Left lung (tissue), 4 donors: ENCODE measurements at regions not wholly inside any gene's neighbourhood (a gene's known extent, or its start where the extent isn't known, plus 50 kb on each side); places are given as distances from the start of the nearest gene placed in this dataset.
"Not testable (repeated sequence)": the region's sequence is repeated elsewhere in the genome, so short reads cannot be mapped to it uniquely, and the experiment has no call there.

Experiments used
- ATAC-seq: fragments of 200-7000 bp; cut with Tn5 transposase; one replicate; pipeline ENCODE4 v1.9.1; 2020; ENCODE audit warnings: moderate library complexity
- DNase-seq, 4 donors: peaks; one replicate each; pipeline ENCODE4 v3.0.0-alpha.2; 2013 to 2020
- H3K27ac ChIP-seq, 2 donors: fragments of 200-600 bp; sonication (generic) in 1 of 2; one replicate each; pipeline versions ENCODE4 v1.5.0 to v1.8.0; 2020 to 2021
- H3K27me3 ChIP-seq, 2 donors: fragments of 200-600 bp; sonication (generic) in 1 of 2; one replicate each; pipeline versions ENCODE4 v1.5.0 to v1.8.0; 2020 to 2021
- H3K36me3 ChIP-seq, 2 donors: fragments of 200-600 bp; sonication (generic) in 1 of 2; one replicate each; pipeline versions ENCODE4 v1.5.0 to v1.8.0; 2020 to 2021
- H3K4me1 ChIP-seq, 2 donors: fragments of 200-600 bp; one replicate each; pipeline ENCODE4 v1.8.0; 2021
- H3K4me3 ChIP-seq, 2 donors: fragments of 200-600 bp; sonication (generic) in 1 of 2; one replicate each; pipeline versions ENCODE4 v1.5.0 to v1.8.0; 2020 to 2021; ENCODE audit warnings: mild to moderate bottlenecking in 1 of 2
- H3K9me3 ChIP-seq, 2 donors: fragments of 200-600 bp; sonication (generic) in 1 of 2; one replicate each; pipeline versions ENCODE4 v1.5.0 to v1.8.0; 2020 to 2021
- intact Hi-C, 2 donors: fragments of 100-400 bp; cut with DNase I; formaldehyde crosslinking; loops; one replicate each; pipeline versions ENCODE4 v1.11.2 to v1.14.2; 2022
- TF ChIP-seq, protein P1 (sequence below), 2 donors: fragments of 200-600 bp; sonication (generic) in 1 of 2; IDR thresholded peaks; one replicate each; pipeline versions ENCODE4 v1.5.0 to v1.8.0; 2021; ENCODE audit warnings: antibody characterized with exemption in 2 of 2
- donor health status: DM: no; HTN: yes; CAD: no.
- donor health status: DM: no; HTN: no; CAD: no.

GRCh38 chr16:21487956-21488355 is 111.4 kb upstream of the METTL9 start:
- ATAC-seq, intact Hi-C loops: not testable (repeated sequence)

GRCh38 chr16:21499046-21499445 is 100.3 kb upstream of the METTL9 start:
- H3K27ac ChIP-seq, H3K9me3 ChIP-seq, H3K36me3 ChIP-seq, intact Hi-C loops, H3K27me3 ChIP-seq, H3K4me3 ChIP-seq, ATAC-seq: not testable (repeated sequence)
- peaks cover 0 to 10% of the 10 kb centered on the region in 2 donors for H3K4me1 ChIP-seq
- DNase-seq, result peak in 1 of 4 donors; percentile 41

More at GRCh38 chr16:21487956-21488355, 111.4 kb upstream of the METTL9 start:
- not testable (repeated sequence) for H3K4me3 ChIP-seq, H3K9me3 ChIP-seq, DNase-seq, H3K27me3 ChIP-seq, H3K36me3 ChIP-seq, H3K4me1 ChIP-seq, H3K27ac ChIP-seq

DNA sequence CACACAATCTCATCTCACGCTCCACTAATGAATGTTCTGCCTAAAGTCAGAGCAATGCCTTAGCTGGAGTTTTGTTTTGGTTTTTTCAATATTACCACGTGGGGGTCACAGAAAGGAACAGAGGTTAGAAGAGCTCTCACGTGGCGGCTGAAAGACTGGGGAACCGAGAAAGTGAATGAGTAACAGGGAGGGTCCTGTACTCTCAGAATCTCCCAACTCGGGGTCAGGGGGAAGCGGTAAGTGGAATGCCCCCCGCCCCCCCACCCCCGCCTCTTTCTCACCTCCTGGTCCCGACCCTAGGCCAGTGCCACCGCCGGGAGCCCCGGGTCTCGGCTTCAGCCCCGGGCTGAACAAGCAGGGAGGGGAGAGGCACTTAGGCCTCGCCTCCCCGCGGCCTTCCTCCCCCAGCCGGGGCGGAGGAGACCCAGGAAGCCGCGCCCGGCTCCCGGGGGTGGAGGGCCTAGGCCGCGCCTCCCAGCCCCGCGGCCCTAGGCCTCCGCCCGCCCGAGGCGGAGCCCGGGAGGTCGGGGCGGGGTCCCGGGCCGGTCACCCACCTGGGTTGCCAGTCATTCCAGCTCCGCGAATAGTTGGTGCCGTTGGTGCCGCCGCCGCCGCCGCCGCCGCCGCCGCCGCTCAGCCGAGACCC is 98.0 kb upstream of the METTL9 start:
- Histone ChIP-seq H3K4me1 (peaks cover 0 to 21% of the 10 kb centered on the region in 2 donors), H3K4me3 (peak overlapping the region; percentile 66 to 95), H3K27ac (peak overlapping the region; percentile 91 to 93)
- H3K9me3 ChIP-seq, intact Hi-C loops, H3K27me3 ChIP-seq, H3K36me3 ChIP-seq: not testable (repeated sequence)
- ATAC-seq, result peak; percentile 85
- DNase-seq, result peak in 3 of 4 donors; percentile 56 to 91 (median 59)

DNA sequence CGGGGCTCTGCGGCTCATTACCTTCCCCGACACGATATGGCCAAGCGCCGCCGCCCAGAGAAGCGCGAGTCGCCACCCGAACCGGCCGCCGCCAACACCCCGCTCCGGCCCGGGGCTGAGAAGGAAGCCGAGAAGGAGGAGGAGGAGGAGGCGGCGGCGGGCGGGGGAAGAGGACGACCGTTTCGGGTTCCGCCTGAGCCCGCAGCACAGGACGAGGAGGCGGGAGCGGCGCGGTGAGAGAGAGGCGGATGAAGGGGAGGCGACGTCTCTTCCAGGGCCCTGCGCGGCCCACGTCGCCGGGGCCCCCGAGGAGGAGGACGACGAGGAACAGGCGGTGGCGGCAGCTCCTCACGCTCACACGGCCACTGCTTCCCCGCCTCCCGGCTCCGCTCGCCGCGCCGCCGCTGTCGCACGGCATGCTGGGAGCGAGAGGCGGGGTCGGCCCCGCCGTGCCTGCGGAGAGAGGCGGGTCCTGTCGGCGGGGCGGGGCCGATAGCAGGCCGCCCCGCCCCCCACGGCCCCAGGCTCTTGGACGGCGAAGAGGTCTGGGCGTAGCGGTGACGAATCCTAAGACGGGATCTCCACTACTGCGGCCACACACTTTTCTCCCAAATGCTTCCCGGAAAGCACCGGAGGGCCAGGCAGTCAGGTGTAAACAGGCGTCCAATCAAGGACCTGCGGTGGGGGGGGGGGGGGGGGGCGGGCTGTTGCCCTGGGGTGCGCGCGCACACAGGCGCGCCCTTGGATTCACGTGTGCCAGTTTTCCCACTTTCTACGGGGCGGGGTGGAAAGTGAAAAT is 97.3 kb upstream of the METTL9 start:
- ATAC-seq (peak; percentile 99), DNase-seq (peak; percentile 89 to 100 (median 94))
- H3K27ac ChIP-seq, result peak overlapping the region; percentile 91 to 93
- H3K4me1 ChIP-seq, result peaks cover 0 to 28% of the 10 kb centered on the region in 2 donors
- intact Hi-C loops, result no loop called here
- peaks cover 0 to 4% of the 10 kb centered on the region in 2 donors for H3K36me3 ChIP-seq
- TF ChIP-seq, protein P1, sequence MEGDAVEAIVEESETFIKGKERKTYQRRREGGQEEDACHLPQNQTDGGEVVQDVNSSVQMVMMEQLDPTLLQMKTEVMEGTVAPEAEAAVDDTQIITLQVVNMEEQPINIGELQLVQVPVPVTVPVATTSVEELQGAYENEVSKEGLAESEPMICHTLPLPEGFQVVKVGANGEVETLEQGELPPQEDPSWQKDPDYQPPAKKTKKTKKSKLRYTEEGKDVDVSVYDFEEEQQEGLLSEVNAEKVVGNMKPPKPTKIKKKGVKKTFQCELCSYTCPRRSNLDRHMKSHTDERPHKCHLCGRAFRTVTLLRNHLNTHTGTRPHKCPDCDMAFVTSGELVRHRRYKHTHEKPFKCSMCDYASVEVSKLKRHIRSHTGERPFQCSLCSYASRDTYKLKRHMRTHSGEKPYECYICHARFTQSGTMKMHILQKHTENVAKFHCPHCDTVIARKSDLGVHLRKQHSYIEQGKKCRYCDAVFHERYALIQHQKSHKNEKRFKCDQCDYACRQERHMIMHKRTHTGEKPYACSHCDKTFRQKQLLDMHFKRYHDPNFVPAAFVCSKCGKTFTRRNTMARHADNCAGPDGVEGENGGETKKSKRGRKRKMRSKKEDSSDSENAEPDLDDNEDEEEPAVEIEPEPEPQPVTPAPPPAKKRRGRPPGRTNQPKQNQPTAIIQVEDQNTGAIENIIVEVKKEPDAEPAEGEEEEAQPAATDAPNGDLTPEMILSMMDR (IDR thresholded peaks at IDR 0.05), result no peak
- H3K9me3 ChIP-seq, result no peaks in the 10 kb centered on the region
- H3K27me3 ChIP-seq, result no peaks in the 10 kb centered on the region
- peak overlapping the region; percentile 66 to 95 for H3K4me3 ChIP-seq

- H3K36me3 ChIP-seq, intact Hi-C loops, ATAC-seq, H3K4me3 ChIP-seq, H3K27me3 ChIP-seq, H3K9me3 ChIP-seq, H3K27ac ChIP-seq: not testable (repeated sequence)
- peak in 1 of 4 donors; percentile 27 for DNase-seq
- peaks cover 0 to 42% of the 10 kb centered on the region in 2 donors for H3K4me1 ChIP-seq
Measured at GRCh38 chr16:21503574-21503920, 95.8 kb upstream of the METTL9 start.

DNA sequence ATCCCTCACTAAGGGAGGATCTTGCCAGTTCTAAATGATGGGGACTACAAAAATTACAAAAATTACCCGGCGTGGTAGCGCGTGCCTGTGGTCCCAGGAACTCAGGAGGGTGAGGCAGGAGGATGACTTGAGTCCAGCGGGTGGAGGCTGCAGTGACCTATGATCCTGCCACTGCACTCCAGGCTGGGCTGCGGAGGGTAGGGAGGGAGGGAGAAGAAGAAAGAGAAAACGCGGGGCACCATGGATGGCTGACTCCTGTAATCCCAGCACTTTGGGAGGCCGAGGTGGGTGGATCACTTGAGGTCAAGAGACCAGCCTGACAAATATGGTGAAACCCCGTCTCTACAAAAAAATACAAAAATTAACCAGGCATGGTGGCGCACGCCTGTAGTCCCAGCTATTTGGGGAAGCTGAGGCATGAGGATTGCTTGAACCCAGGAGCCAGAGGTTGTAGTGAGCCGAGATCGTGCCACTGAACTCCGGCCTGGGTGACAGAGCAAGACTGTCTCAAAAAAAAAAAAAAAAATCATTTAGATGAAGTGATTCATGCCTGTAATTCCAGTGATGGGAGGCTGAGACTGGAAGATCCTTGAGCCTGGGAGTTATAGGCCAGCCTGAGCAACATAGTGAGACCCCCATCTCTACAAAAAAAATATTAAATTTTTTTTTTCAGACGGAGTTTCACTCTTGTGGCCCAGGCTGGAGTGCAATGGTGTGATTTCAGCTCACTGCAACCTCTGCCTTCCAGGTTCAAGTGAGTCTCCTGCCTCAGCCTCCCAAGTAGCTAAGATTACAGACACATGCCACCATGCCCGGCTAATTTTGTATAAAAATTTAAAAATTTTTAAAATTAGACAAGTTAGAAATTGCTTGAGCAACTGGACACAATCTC is 95.2 kb upstream of the METTL9 start:
- H3K27me3 ChIP-seq, H3K36me3 ChIP-seq, H3K27ac ChIP-seq, intact Hi-C loops, H3K9me3 ChIP-seq, ATAC-seq, H3K4me3 ChIP-seq: not testable (repeated sequence)
- peak in 2 of 4 donors; percentile 15 to 48 for DNase-seq
- peaks cover 0 to 48% of the 10 kb centered on the region in 2 donors for H3K4me1 ChIP-seq

- H3K4me3 ChIP-seq, intact Hi-C loops, H3K27ac ChIP-seq, H3K9me3 ChIP-seq, H3K27me3 ChIP-seq, ATAC-seq: not testable (repeated sequence)
- peak in 1 of 4 donors; percentile 11 for DNase-seq
- Histone ChIP-seq H3K36me3 (peaks cover 0 to 10% of the 10 kb centered on the region in 2 donors), H3K4me1 (peaks cover 8 to 65% of the 10 kb centered on the region in 2 donors)
Measured at GRCh38 chr16:21505751-21506520, 93.4 kb upstream of the METTL9 start.

GRCh38 chr16:21506857-21507456 is 92.4 kb upstream of the METTL9 start:
- peak overlapping the region in 1 of 2 donors; percentile 5 for H3K4me3 ChIP-seq
- H3K36me3 ChIP-seq, result peaks cover 0 to 14% of the 10 kb centered on the region in 2 donors

GRCh38 chr16:21507631-21508305 is 91.6 kb upstream of the METTL9 start:
- peak in 2 of 4 donors; percentile 31 to 67 for DNase-seq
- H3K9me3 ChIP-seq, ATAC-seq, H3K27me3 ChIP-seq, H3K4me3 ChIP-seq, intact Hi-C loops, H3K27ac ChIP-seq: not testable (repeated sequence)
- peaks cover 14 to 80% of the 10 kb centered on the region in 2 donors for H3K4me1 ChIP-seq
- peaks cover 0 to 22% of the 10 kb centered on the region in 2 donors for H3K36me3 ChIP-seq

More at GRCh38 chr16:21506857-21507456, 92.4 kb upstream of the METTL9 start:
- Histone ChIP-seq H3K27ac (peak overlapping the region; percentile 4 to 49), H3K4me1 (peaks cover 13 to 75% of the 10 kb centered on the region in 2 donors)
- H3K27me3 ChIP-seq, ATAC-seq, H3K9me3 ChIP-seq, intact Hi-C loops: not testable (repeated sequence)
- peak in 2 of 4 donors; percentile 69 to 91 for DNase-seq
